C4-2B (cell line): ENCODE measurements at regions not wholly inside any gene's neighbourhood (a gene's known extent, or its start where the extent isn't known, plus 50 kb on each side); places are given as distances from the start of the nearest gene placed in this dataset.
"Not testable (repeated sequence)": the region's sequence is repeated elsewhere in the genome, so short reads cannot be mapped to it uniquely, and the experiment has no call there.

Experiments used
- H3K27ac ChIP-seq: fragments of 450-650 bp; 2 replicates; pipeline ENCODE4 v1.5.1; 2017
- ZFX ChIP-seq: fragments of 450-650 bp; IDR thresholded peaks from 2 replicates; pipeline ENCODE4 v1.6.1; 2017
- TF ChIP-seq, protein P1 (sequence below): fragments of 450-650 bp; conservative IDR thresholded peaks from 2 replicates; pipeline ENCODE4 v1.5.1; 2017; ENCODE audit warnings: mild to moderate bottlenecking

DNA sequence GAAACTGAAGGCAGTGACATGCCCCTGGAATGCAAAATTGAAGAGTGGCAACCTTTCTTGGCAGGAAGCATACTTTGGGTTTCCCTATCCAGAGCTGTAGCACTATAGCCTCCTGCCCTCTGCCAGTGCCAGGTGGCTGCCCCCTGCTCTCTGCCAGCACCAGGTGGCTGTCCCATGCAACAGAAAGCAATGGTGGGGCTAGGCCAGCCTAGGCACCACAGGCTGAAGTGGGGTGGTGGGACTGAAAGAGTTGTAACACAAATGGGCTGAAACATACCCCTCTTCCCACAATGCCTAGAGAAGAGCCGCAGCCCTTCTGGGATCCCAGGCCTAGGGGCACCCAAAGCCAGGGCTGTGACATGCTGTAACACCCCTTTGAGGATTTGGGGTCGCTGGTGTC lies 1739.3 kb upstream of the LRRTM1 start:
- TF ChIP-seq, protein P1, sequence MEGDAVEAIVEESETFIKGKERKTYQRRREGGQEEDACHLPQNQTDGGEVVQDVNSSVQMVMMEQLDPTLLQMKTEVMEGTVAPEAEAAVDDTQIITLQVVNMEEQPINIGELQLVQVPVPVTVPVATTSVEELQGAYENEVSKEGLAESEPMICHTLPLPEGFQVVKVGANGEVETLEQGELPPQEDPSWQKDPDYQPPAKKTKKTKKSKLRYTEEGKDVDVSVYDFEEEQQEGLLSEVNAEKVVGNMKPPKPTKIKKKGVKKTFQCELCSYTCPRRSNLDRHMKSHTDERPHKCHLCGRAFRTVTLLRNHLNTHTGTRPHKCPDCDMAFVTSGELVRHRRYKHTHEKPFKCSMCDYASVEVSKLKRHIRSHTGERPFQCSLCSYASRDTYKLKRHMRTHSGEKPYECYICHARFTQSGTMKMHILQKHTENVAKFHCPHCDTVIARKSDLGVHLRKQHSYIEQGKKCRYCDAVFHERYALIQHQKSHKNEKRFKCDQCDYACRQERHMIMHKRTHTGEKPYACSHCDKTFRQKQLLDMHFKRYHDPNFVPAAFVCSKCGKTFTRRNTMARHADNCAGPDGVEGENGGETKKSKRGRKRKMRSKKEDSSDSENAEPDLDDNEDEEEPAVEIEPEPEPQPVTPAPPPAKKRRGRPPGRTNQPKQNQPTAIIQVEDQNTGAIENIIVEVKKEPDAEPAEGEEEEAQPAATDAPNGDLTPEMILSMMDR, result no peak
- H3K27ac ChIP-seq, result no peak overlapping the region

DNA sequence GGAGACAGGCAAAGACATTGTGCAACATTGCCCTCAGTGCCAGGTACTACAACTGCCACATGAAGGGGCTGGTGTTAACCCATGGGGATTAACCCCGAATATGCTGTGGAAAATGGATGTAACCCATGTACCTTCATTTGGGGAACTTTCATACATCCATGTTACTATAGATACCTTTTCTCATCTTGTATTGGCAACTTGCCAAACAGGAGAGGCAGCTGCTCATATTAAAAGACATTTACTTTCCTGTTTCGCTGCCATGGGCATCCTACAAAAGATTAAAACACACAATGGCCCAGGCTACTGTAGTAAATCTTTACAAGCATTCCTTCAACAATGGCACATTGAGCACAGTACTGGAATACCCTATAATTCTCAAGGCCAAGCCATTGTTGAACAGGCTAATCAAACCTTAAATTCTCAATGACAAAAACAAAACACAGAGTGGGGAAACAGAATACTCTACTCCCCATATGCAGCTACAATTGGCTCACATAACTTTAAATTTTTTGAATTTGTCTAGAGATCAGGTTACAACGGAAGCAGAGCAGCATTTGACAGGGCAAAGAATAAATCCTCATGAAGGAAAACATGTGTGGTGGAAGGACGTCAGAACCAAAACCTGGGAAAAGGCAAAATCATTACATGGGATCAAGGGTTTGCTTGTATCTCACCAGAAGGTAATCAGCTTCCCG lies 1723.5 kb upstream of the LRRTM1 start:
- TF ChIP-seq ZFX, result no peak
- TF ChIP-seq, protein P1, result no peak
- no peak overlapping the region for H3K27ac ChIP-seq

DNA sequence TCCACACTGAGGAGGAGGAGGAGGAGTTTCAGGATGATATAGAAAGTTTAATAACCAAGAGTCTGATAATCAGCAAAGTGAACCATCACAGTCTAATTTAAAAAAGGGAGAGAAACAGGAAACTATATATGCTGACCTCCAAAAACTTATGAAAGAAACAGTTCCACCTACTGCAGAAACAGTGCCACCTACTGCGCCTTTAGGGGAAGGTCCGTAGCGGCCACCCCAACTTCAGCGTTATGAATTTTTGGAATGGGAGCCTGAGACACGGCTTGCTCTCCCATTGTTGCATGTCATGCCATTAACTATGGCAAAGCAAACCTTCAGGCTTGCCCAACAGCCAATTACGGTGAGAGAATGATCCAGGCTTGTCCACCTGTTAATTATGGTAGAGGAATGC lies 1719.2 kb upstream of the LRRTM1 start:
- TF ChIP-seq, protein P1, result peak; percentile 70
- no peak for TF ChIP-seq ZFX

DNA sequence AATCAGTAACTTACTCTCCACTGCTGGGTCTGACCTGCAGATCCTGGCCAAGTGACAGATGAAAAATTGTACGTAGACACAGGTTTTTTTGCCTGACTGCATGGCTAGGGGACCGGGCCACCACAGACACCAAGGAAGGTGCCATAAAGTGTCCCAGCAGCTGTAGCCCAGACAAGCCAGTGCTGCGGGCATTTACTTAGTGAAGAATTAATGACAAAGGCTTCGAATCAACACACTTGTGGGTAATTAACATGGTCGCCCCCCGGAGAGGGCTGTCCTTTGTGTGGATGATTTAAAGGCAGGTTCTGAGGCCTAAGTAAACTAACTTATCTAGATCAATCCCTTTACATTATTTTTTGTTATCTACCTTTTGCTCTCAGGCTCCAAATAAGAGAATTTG lies 1709.1 kb upstream of the LRRTM1 start:
- no peak overlapping the region for H3K27ac ChIP-seq
- TF ChIP-seq ZFX, result no peak
- TF ChIP-seq, protein P1, result no peak

More for the DNA sequence above, 1719.2 kb upstream of the LRRTM1 start:
- no peak overlapping the region for H3K27ac ChIP-seq

DNA sequence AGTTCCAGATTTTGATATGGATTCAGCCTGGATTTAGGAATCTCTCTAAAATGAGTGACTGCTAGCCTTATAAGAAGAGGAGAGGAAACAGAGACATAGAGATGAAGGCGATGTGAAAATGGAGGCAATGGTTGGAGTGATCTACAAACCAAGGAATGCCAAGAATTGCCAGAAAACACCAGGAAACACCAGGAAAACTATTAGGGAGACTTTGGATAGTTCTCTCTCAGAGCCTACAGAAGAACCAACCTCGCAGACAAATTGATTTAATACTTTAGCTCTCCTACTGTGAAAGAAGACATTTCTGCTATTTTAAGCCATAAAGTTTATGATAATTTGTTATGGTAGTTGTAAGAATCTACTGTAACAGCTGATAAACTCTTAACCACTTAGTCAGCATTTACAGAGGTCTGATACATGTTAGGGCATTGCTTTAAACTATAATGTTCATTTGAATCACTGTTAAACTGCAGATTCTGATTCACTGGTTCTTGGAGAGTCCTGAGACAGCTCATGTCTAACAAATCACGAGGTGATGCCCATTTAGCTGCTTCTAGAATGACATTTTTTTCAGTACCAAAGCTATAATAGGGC lies 1702.6 kb upstream of the LRRTM1 start:
- H3K27ac ChIP-seq, result no peak overlapping the region
- TF ChIP-seq, protein P1, result no peak
- no peak for TF ChIP-seq ZFX

DNA sequence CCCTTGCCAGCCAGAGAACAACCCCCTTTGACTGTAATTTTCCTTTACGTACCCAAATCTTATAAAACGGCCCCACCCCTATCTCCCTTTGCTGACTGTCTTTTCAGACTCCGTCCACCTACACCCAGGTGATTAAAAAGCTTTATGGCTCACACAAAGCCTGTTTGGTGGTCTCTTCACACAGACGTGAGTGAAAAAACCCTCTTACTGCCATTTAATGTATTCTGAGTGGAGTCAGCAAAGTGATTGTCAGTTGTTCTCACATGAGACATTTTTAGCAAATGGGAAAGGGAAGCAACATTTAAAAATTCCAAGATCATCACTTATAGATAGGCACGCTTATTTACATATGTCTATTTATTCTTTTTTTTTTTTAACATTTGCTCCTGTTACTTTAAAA lies 1701.3 kb upstream of the LRRTM1 start:
- H3K27ac ChIP-seq, result not testable (repeated sequence)

DNA sequence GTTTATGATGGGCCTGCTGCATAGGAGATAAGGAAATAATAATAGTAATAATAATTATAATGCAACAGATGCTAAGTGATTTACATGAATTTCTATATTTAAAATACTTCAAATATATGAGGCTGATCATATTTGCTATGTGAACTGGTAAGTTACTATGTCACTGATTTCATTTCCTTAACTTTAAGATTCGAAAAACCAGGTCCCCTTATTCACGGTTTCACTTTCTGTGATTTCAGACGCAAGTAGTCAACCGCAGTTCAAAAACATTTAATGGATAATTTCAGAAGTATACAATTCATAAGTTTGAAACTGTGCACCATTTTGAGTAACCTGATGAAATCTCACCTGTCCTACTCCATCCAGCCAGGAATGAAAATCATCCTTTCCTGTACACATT lies 1697.1 kb upstream of the LRRTM1 start:
- TF ChIP-seq, protein P1, result no peak
- TF ChIP-seq ZFX, result no peak
- H3K27ac ChIP-seq, result no peak overlapping the region

DNA sequence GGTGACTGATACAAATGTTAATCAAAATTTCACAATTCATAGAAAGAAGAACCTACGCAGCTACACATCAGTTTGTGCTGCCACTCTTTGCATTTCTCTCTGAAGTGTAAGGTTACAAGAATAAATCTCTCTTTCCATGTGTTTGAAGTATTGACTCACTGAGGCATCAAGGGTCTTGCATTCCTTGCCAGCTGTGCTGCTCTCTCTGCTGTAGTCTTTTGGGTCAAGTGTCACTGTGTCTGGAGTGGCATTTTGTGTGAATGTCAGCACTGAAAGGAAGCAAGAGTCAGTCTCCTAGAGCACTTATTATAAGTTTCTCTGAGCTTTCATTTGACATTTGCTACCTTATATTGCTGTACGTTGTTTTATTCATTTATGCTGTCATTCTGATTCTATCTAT lies 1696.1 kb upstream of the LRRTM1 start:
- TF ChIP-seq, protein P1, result no peak
- TF ChIP-seq ZFX, result no peak
- H3K27ac ChIP-seq, result no peak overlapping the region
